ENCODE measurements at regions not wholly inside any gene's neighbourhood (a gene's known extent, or its start where the extent isn't known, plus 50 kb on each side); places are given as distances from the start of the nearest gene placed in this dataset.

DNA sequence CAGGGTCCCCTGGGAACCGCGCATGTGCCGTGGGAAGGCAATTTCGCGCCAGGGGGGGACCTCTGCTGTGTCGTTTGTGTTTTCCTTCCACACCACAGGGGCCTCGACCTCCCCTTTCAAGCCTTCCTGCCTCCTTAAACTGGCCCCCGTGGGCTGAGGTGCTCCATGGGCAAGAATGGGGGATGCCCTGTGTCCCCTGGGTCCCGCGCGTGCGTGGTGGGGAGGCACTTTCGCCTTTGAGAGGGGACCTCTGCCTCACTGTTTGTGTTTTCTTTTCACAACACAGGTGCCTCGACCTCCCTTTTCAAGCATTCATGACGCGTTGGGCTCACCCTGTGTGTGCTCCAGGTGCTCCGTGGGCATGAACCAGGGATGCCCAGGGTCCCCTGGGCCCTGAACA is 348.8 kb downstream of the ALG10 start:
- Histone ChIP-seq H4K20me1 (ENCODE audit: control insufficient read depth, insufficient read depth, insufficient read length) (no peaks in the 10 kb centered on the region), H3K14ac (ENCODE audit: insufficient read depth, low read length) (no peak overlapping the region), H3K79me1 (ENCODE audit: insufficient read depth, low read depth, low read length, poor library complexity, severe bottlenecking) (no peaks in the 10 kb centered on the region), H2AFZ (ENCODE audit: low read length) (no peak overlapping the region), H3K4me1 (ENCODE audit: insufficient read depth, low read length) (no peaks in the 10 kb centered on the region), H4K5ac (ENCODE audit: insufficient read length, low read depth, low read length) (no peak overlapping the region), H2BK120ac (ENCODE audit: low read depth, low read length, poor library complexity, severe bottlenecking) (no peak overlapping the region), H2BK15ac (ENCODE audit: low read depth, low read length) (no peak overlapping the region), H4K8ac (replicated peaks; ENCODE audit: insufficient read length, low read depth, low read length) (no peak overlapping the region), H3K23me2 (ENCODE audit: insufficient read length, low read depth, low read length, poor library complexity, severe bottlenecking) (no peaks in the 10 kb centered on the region), H3K56ac (ENCODE audit: insufficient read length, low read depth, low read length) (no peak overlapping the region), H3K9ac (ENCODE audit: extremely low read depth, insufficient read length, low read length) (no peak overlapping the region), H3K18ac (ENCODE audit: insufficient read length, low read depth, low read length) (no peak overlapping the region), H3K9me3 (ENCODE audit: control insufficient read depth, low read depth, low read length) (peaks cover 89% of the 10 kb centered on the region), H2AK5ac (ENCODE audit: insufficient read length, low read length) (no peak overlapping the region), H3K27me3 (ENCODE audit: insufficient read depth, low read length) (no peaks in the 10 kb centered on the region), H2BK20ac (ENCODE audit: low read depth, low read length, poor library complexity, severe bottlenecking) (no peak overlapping the region), H3T11ph (ENCODE audit: low read length) (no peak overlapping the region), H4K91ac (ENCODE audit: insufficient read length, low read depth, low read length) (no peak overlapping the region), H3K79me2 (ENCODE audit: insufficient read depth, low read length) (no peaks in the 10 kb centered on the region), H3K23ac (ENCODE audit: insufficient read length, low read depth, low read length) (no peak overlapping the region), H3K4me2 (ENCODE audit: insufficient read depth, insufficient read length, low read length) (no peak overlapping the region), H2BK12ac (ENCODE audit: insufficient read length, low read depth, low read length) (no peak overlapping the region), H2BK5ac (ENCODE audit: insufficient read length, low read length) (no peak overlapping the region), H3K4ac (ENCODE audit: low read depth, low read length) (no peak overlapping the region), H3K27ac (ENCODE audit: insufficient read length, low read depth, low read length) (no peak overlapping the region)
- Mint-ChIP-seq H3K4me3 (no peak overlapping the region), H3K27me3 (ENCODE audit: low read depth) (peaks cover 1% of the 10 kb centered on the region; the same call in 1 of the 2 replicates), H3K36me3 (ENCODE audit: insufficient read depth in 1 of 3, low read depth in 3 of 3) (peaks cover 4 to 12% (median 7%) of the 10 kb centered on the region in 3 experiments; a peak in 5 of 7 replicates), H3K9me3 (peaks cover 96 to 100% of the 10 kb centered on the region in 2 experiments), H3K4me1 (no peaks in the 10 kb centered on the region), H3K27ac (no peak overlapping the region)
- DNase-seq, result no peak
- WGBS (ENCODE audit: extremely low coverage, insufficient read length, low lambda C conversion rate), result no CpG with 5 or more reads among the region's 17 CpGs
- TF ChIP-seq, protein P1, sequence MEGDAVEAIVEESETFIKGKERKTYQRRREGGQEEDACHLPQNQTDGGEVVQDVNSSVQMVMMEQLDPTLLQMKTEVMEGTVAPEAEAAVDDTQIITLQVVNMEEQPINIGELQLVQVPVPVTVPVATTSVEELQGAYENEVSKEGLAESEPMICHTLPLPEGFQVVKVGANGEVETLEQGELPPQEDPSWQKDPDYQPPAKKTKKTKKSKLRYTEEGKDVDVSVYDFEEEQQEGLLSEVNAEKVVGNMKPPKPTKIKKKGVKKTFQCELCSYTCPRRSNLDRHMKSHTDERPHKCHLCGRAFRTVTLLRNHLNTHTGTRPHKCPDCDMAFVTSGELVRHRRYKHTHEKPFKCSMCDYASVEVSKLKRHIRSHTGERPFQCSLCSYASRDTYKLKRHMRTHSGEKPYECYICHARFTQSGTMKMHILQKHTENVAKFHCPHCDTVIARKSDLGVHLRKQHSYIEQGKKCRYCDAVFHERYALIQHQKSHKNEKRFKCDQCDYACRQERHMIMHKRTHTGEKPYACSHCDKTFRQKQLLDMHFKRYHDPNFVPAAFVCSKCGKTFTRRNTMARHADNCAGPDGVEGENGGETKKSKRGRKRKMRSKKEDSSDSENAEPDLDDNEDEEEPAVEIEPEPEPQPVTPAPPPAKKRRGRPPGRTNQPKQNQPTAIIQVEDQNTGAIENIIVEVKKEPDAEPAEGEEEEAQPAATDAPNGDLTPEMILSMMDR (conservative IDR thresholded peaks at IDR 0.05), result no peak

All from H9 (cell line).